Activated CD8-positive, alpha-beta memory T cell treated with anti-CD3 and anti-CD28 coated beads for 48 hours (primary cell): ENCODE measurements at regions not wholly inside any gene's neighbourhood (a gene's known extent, or its start where the extent isn't known, plus 50 kb on each side); places are given as distances from the start of the nearest gene placed in this dataset.
"Not testable (repeated sequence)": the region's sequence is repeated elsewhere in the genome, so short reads cannot be mapped to it uniquely, and the experiment has no call there.

ENCODE experiments used
- DNase-seq, 3 experiments: peaks; one replicate each; pipeline ENCODE4 v3.0.0-alpha.2; 2020; ENCODE audit warnings: low read depth in 2 of 3, low spot score in 2 of 3

- not testable (repeated sequence) for DNase-seq
Observed at GRCh38 chr3:105296182-105296822, 70.4 kb upstream of the ALCAM start.

GRCh38 chr3:105304487-105304886, 62.2 kb upstream of the ALCAM start:
- no peak for DNase-seq

GRCh38 chr3:105315144-105315543, 51.6 kb upstream of the ALCAM start:
- no peak for DNase-seq

- no peak for DNase-seq
Observed at GRCh38 chr3:105315815-105316214, 50.9 kb upstream of the ALCAM start.

DNA sequence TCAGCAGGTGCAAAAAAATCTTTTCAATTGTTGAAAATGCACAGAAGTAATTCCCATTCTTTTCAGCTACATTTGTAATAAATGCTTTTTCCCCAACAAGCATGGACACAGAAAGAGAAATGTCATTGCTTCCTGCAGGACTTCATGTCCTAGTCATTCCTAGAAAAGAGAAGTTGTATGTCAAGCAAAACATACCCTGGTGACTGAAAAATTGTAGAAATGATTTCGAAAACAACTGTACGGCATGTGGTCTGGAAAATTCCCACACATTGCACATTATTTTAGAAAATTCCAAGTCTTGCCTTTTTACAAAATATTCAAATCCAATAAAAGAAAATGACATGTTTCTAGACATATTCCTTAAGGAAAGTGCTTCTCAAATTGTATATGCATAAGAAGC, 50.4 kb upstream of the ALCAM start:
- DNase-seq: no peak
